ENCODE measurements at regions not wholly inside any gene's neighbourhood (a gene's known extent, or its start where the extent isn't known, plus 50 kb on each side); places are given as distances from the start of the nearest gene placed in this dataset.

- TF ChIP-seq FOXM1 (IDR thresholded peaks at IDR 0.05; ENCODE audit: borderline replicate concordance, low read depth), result no peak
- no peak for TF ChIP-seq CREB1 (IDR thresholded peaks at IDR 0.05; ENCODE audit: low read depth)
- TF ChIP-seq MAX (IDR thresholded peaks at IDR 0.05), result no peak
- no peak for TF ChIP-seq RAD21 (IDR thresholded peaks at IDR 0.05; ENCODE audit: low read depth)
- no peak for TF ChIP-seq TCF12 (IDR thresholded peaks at IDR 0.05; ENCODE audit: low read depth)
- TF ChIP-seq ZBTB7A (IDR thresholded peaks at IDR 0.05; ENCODE audit: low read depth), result no peak
- TF ChIP-seq CEBPB (IDR thresholded peaks at IDR 0.05), result no peak
- TF ChIP-seq EP300 (IDR thresholded peaks at IDR 0.05; ENCODE audit: borderline replicate concordance), result no peak
- TF ChIP-seq TEAD4 (IDR thresholded peaks at IDR 0.05), result no peak
- TF ChIP-seq EGR1 (IDR thresholded peaks at IDR 0.05), result no peak
- TF ChIP-seq YY1 (IDR thresholded peaks at IDR 0.05; ENCODE audit: low read depth), result no peak
- no peak for TF ChIP-seq NFIC (IDR thresholded peaks at IDR 0.05)
- TF ChIP-seq REST (IDR thresholded peaks at IDR 0.05; ENCODE audit: low read depth), result no peak
- TF ChIP-seq TAF1 (IDR thresholded peaks at IDR 0.05; ENCODE audit: low read depth), result no peak
- TF ChIP-seq, protein P1, sequence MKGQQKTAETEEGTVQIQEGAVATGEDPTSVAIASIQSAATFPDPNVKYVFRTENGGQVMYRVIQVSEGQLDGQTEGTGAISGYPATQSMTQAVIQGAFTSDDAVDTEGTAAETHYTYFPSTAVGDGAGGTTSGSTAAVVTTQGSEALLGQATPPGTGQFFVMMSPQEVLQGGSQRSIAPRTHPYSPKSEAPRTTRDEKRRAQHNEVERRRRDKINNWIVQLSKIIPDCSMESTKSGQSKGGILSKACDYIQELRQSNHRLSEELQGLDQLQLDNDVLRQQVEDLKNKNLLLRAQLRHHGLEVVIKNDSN (IDR thresholded peaks at IDR 0.05), result no peak
Measured at GRCh38 chr17:79215631-79216030, 141.0 kb downstream of the ENGASE start.

- TF ChIP-seq YY1 (IDR thresholded peaks at IDR 0.05; ENCODE audit: low read depth), result no peak
- no peak for TF ChIP-seq EGR1 (IDR thresholded peaks at IDR 0.05)
Measured at GRCh38 chr17:79214940-79215604, 140.4 kb downstream of the ENGASE start.

- TF ChIP-seq MAX (IDR thresholded peaks at IDR 0.05) (no peak), EP300 (IDR thresholded peaks at IDR 0.05; ENCODE audit: borderline replicate concordance) (no peak), RAD21 (IDR thresholded peaks at IDR 0.05; ENCODE audit: low read depth) (no peak)
Measured at GRCh38 chr17:79214459-79214858, 139.8 kb downstream of the ENGASE start.

- no peak for TF ChIP-seq RAD21 (IDR thresholded peaks at IDR 0.05; ENCODE audit: low read depth)
- TF ChIP-seq REST (IDR thresholded peaks at IDR 0.05; ENCODE audit: low read depth), result no peak
- TF ChIP-seq NFIC (IDR thresholded peaks at IDR 0.05), result no peak
- TF ChIP-seq TEAD4 (IDR thresholded peaks at IDR 0.05), result no peak
- no peak for TF ChIP-seq FOXM1 (IDR thresholded peaks at IDR 0.05; ENCODE audit: borderline replicate concordance, low read depth)
- no peak for TF ChIP-seq TAF1 (IDR thresholded peaks at IDR 0.05; ENCODE audit: low read depth)
- TF ChIP-seq MAX (IDR thresholded peaks at IDR 0.05), result no peak
- TF ChIP-seq, protein P1 (IDR thresholded peaks at IDR 0.05), result no peak
- no peak for TF ChIP-seq EGR1 (IDR thresholded peaks at IDR 0.05)
- TF ChIP-seq CEBPB (IDR thresholded peaks at IDR 0.05), result no peak
- TF ChIP-seq CREB1 (IDR thresholded peaks at IDR 0.05; ENCODE audit: low read depth), result no peak
- TF ChIP-seq YY1 (IDR thresholded peaks at IDR 0.05; ENCODE audit: low read depth), result no peak
- no peak for TF ChIP-seq ZBTB7A (IDR thresholded peaks at IDR 0.05; ENCODE audit: low read depth)
- TF ChIP-seq EP300 (IDR thresholded peaks at IDR 0.05; ENCODE audit: borderline replicate concordance), result no peak
- no peak for TF ChIP-seq TCF12 (IDR thresholded peaks at IDR 0.05; ENCODE audit: low read depth)
Measured at GRCh38 chr17:79213305-79213704, 138.7 kb downstream of the ENGASE start.

DNA sequence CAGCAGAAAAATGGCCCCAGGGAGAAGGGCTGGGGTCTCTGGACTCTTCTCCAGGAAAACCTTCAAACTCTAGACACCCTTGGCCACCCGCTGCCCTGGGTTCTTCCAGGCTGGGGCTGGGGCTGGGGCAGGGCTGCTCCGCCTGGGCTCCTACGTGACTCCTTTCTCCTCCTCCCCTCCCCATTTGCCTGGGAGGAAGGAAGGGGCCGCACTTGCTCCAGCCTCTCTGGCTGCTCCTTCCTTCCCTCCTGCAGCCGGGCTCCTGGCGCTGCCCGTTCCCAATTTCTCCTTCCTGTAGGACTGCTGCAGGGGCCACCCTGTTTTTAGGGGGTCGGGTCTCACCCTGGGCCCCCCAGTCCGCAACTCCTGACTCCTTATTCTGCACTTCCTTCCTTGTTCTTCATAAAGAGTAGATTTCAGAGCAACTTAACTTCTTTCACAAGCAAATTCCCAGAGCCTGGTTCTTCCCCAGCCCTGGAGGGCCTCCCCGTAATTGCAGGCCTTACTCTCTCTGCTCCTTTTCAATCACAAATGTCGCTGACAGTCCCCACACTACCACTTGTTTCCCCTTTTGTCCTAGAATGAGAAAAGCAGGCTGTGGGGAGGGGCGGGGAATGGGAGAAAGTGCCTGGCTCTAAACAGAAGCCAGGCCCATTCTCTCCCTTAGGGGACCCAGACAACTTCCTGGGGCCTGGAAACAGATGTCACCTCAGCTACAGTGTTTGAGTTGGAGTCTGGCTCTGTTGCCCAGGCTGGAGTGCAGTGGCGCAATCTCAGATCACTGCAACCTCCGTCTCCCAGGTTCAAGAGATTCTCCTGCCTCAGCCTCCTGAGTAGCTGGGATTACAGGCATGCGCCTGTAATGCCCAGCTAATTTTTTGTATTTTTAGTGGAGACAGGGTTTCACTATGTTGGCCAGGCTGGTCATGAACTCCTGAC is 137.8 kb downstream of the ENGASE start:
- TF ChIP-seq TCF12 (IDR thresholded peaks at IDR 0.05; ENCODE audit: low read depth), result no peak
- no peak for TF ChIP-seq TEAD4 (IDR thresholded peaks at IDR 0.05)
- TF ChIP-seq MAX (IDR thresholded peaks at IDR 0.05), result no peak
- no peak for TF ChIP-seq RAD21 (IDR thresholded peaks at IDR 0.05; ENCODE audit: low read depth)
- TF ChIP-seq YY1 (IDR thresholded peaks at IDR 0.05; ENCODE audit: low read depth), result no peak
- no peak for TF ChIP-seq EGR1 (IDR thresholded peaks at IDR 0.05)
- TF ChIP-seq NFIC (IDR thresholded peaks at IDR 0.05), result no peak
- TF ChIP-seq, protein P1 (IDR thresholded peaks at IDR 0.05), result no peak
- no peak for TF ChIP-seq TAF1 (IDR thresholded peaks at IDR 0.05; ENCODE audit: low read depth)
- no peak for TF ChIP-seq ZBTB7A (IDR thresholded peaks at IDR 0.05; ENCODE audit: low read depth)
- no peak for TF ChIP-seq CREB1 (IDR thresholded peaks at IDR 0.05; ENCODE audit: low read depth)
- no peak for TF ChIP-seq CEBPB (IDR thresholded peaks at IDR 0.05)
- no peak for TF ChIP-seq REST (IDR thresholded peaks at IDR 0.05; ENCODE audit: low read depth)
- no peak for TF ChIP-seq EP300 (IDR thresholded peaks at IDR 0.05; ENCODE audit: borderline replicate concordance)
- no peak for TF ChIP-seq FOXM1 (IDR thresholded peaks at IDR 0.05; ENCODE audit: borderline replicate concordance, low read depth)
